Ovary (tissue), 3 donors: ENCODE measurements at regions not wholly inside any gene's neighbourhood (a gene's known extent, or its start where the extent isn't known, plus 50 kb on each side); places are given as distances from the start of the nearest gene placed in this dataset.

Experiments used
- CTCF ChIP-seq, 3 donors: fragments of 450-650 bp in 2 of 3; fragments of 200-600 bp in 1 of 3; IDR thresholded peaks; one replicate each; pipeline versions ENCODE4 v1.5.1 to v1.8.0; 2016 to 2022; ENCODE audit warnings: antibody characterized with exemption in 3 of 3, mild to moderate bottlenecking in 1 of 3
- POLR2A ChIP-seq: fragments of 450-650 bp; IDR thresholded peaks from one replicate; pipeline ENCODE4 v1.6.1; 2017; ENCODE audit warnings: antibody characterized with exemption, mild to moderate bottlenecking, moderate library complexity
- donor health status: DM: no; HTN: no; CAD: no.

DNA sequence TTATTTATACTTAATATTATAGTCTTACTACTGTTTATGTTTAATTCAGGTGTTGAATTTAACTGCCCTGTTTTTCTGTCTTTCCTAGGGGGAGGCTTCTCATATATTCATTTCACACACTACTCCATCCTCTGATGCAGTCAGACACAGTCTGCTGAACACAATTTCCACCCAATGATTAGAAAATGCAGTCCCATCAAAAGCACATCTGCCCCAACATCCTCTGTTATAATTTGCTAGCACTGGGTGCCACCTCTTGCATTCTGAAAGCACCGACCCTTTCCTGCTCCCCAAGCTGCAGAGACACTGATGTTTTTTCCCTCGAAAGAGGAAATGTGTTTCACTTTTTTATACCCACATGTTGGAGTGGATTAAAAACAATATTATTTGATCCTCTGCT, 474.7 kb downstream of the PID1 start:
- TF ChIP-seq CTCF (IDR thresholded peaks at IDR 0.05) (no peak), POLR2A (no peak)
